Ovary (tissue), 7 donors: ENCODE measurements at regions not wholly inside any gene's neighbourhood (a gene's known extent, or its start where the extent isn't known, plus 50 kb on each side); places are given as distances from the start of the nearest gene placed in this dataset.
"Not testable (repeated sequence)": the region's sequence is repeated elsewhere in the genome, so short reads cannot be mapped to it uniquely, and the experiment has no call there.

ENCODE experiments used
- DNase-seq, 5 donors: peaks; one replicate each; pipeline ENCODE4 v3.0.0-alpha.2; 2019 to 2020
- H3K27ac ChIP-seq, 2 donors: fragments of 200-600 bp; one replicate each; pipeline versions ENCODE4 v1.5.1 to v1.8.0; 2019 to 2022
- H3K27me3 ChIP-seq: fragments of 200-600 bp; one replicate; pipeline ENCODE4 v1.8.0; 2022
- H3K36me3 ChIP-seq: fragments of 200-600 bp; sonication (generic); one replicate; pipeline ENCODE4 v1.5.1; 2019
- H3K4me1 ChIP-seq: one replicate; pipeline ENCODE4 v1.8.1; 2013; ENCODE audit warnings: mild to moderate bottlenecking, moderate library complexity; ENCODE audit not compliant: insufficient read depth
- H3K4me3 ChIP-seq: fragments of 200-600 bp; sonication (generic); one replicate; pipeline ENCODE4 v1.5.1; 2017
- H3K9me3 ChIP-seq, 2 donors: fragments of 200-600 bp in 1 of 2; sonication (generic) in 1 of 2; one replicate each; pipeline versions ENCODE4 v1.5.1 to v1.8.1; 2013 to 2019; ENCODE audit warnings: mild to moderate bottlenecking in 1 of 2, moderate library complexity in 1 of 2
- CTCF ChIP-seq, 3 donors: fragments of 450-650 bp in 2 of 3; fragments of 200-600 bp in 1 of 3; IDR thresholded peaks; one replicate each; pipeline versions ENCODE4 v1.5.1 to v1.8.0; 2016 to 2022; ENCODE audit warnings: antibody characterized with exemption in 3 of 3, mild to moderate bottlenecking in 1 of 3
- EP300 ChIP-seq: sonication (generic); formaldehyde crosslinking; IDR thresholded peaks from one replicate; pipeline ENCODE4 v1.6.1; 2017; ENCODE audit warnings: antibody characterized with exemption
- POLR2A ChIP-seq: fragments of 450-650 bp; IDR thresholded peaks from one replicate; pipeline ENCODE4 v1.6.1; 2017; ENCODE audit warnings: antibody characterized with exemption, mild to moderate bottlenecking, moderate library complexity
- WGBS, 3 donors: extraction: QIAGEN DNeasy Blood & Tissue Kit in 1 of 3; methylation state at CpG; one replicate each; pipeline versions ENCODE4 v1.1.5 to v1.1.7; 2013 to 2017; 5-methylcytosine and 5-hydroxymethylcytosine counted together
- intact Hi-C, 4 donors: fragments of 100-400 bp; cut with DNase I; formaldehyde crosslinking; loops; one replicate each; pipeline versions ENCODE4 v1.11.0 to v1.15.1; 2022 to 2023
- donor health status: DM: no; HTN: no; CAD: no; lungs with moderate emphysema.
- donor health status: DM: no; HTN: no; CAD: no.
- donor health status: Bipolar disorder and iron deficiency.
- donor health status: DM: no; HTN: no; CAD: no.
- donor health status: DM: yes; HTN: yes; CAD: no.

GRCh38 chr5:105617436-105618215 lies 2053.1 kb downstream of the EFNA5 start:
- intact Hi-C loops: no loop called here
- no peak overlapping the region for H3K4me3 ChIP-seq
- 37 to 48% (median 47%) methylated on average over 2 of the region's 2 CpGs for WGBS, 3 donors

GRCh38 chr5:105616599-105616998 lies 2054.0 kb upstream of the NUDT12 start:
- no peak overlapping the region for H3K27ac ChIP-seq
- H3K9me3 ChIP-seq: no peaks in the 10 kb centered on the region
- no peak for TF ChIP-seq CTCF (IDR thresholded peaks at IDR 0.05)
- no peak for TF ChIP-seq POLR2A
- TF ChIP-seq EP300: no peak
- H3K4me3 ChIP-seq: no peak overlapping the region
- no peaks in the 10 kb centered on the region for H3K36me3 ChIP-seq
- H3K27me3 ChIP-seq: no peaks in the 10 kb centered on the region
- intact Hi-C loops: no loop called here
- no peaks in the 10 kb centered on the region for H3K4me1 ChIP-seq
- no peak for DNase-seq
- 35 to 44% (median 40%) methylated on average over 2 of the region's 2 CpGs for WGBS, 3 donors

More at GRCh38 chr5:105617436-105618215, 2053.1 kb downstream of the EFNA5 start:
- no peaks in the 10 kb centered on the region for H3K4me1 ChIP-seq
- DNase-seq: no peak
- no peaks in the 10 kb centered on the region for H3K9me3 ChIP-seq
- no peak overlapping the region for H3K27ac ChIP-seq
- H3K27me3 ChIP-seq: no peaks in the 10 kb centered on the region
- TF ChIP-seq EP300: no peak
- TF ChIP-seq POLR2A: no peak
- no peak for TF ChIP-seq CTCF (IDR thresholded peaks at IDR 0.05)
- H3K36me3 ChIP-seq: no peaks in the 10 kb centered on the region

- H3K36me3 ChIP-seq, H3K27me3 ChIP-seq, H3K4me1 ChIP-seq, intact Hi-C loops, H3K27ac ChIP-seq, DNase-seq, H3K9me3 ChIP-seq, H3K4me3 ChIP-seq: not testable (repeated sequence)
These were observed 2039.8 kb upstream of the NUDT12 start for GRCh38 chr5:105602406-105602805.

- intact Hi-C loops: no loop called here
- WGBS, 3 donors: 49 to 54% (median 52%) methylated on average over 6 of the region's 6 CpGs
- no peaks in the 10 kb centered on the region for H3K27me3 ChIP-seq
- no peak overlapping the region for H3K4me3 ChIP-seq
- DNase-seq: no peak
- no peaks in the 10 kb centered on the region for H3K36me3 ChIP-seq
- no peak overlapping the region for H3K27ac ChIP-seq
- H3K9me3 ChIP-seq: no peaks in the 10 kb centered on the region
- H3K4me1 ChIP-seq: no peaks in the 10 kb centered on the region
- TF ChIP-seq POLR2A (no peak), CTCF (IDR thresholded peaks at IDR 0.05) (no peak), EP300 (no peak)
These were observed 2030.6 kb upstream of the NUDT12 start for GRCh38 chr5:105593011-105593760.
